Thyroid gland (tissue), 4 donors: ENCODE measurements at regions not wholly inside any gene's neighbourhood (a gene's known extent, or its start where the extent isn't known, plus 50 kb on each side); places are given as distances from the start of the nearest gene placed in this dataset.

Source experiments
- POLR2A ChIP-seq, 2 donors: fragments of 450-650 bp; IDR thresholded peaks; one replicate each; pipeline ENCODE4 v1.6.1; 2017; ENCODE audit warnings: antibody characterized with exemption in 2 of 2, mild to moderate bottlenecking in 2 of 2, moderate library complexity in 1 of 2
- TF ChIP-seq, protein P1 (sequence below), 6 experiments: fragments of 200-600 bp in 3 of 6; fragments of 450-650 bp in 3 of 6; sonication (generic) in 3 of 6; IDR thresholded peaks; one replicate each; pipeline ENCODE4 v1.5.1; 2016 to 2019; ENCODE audit warnings: antibody characterized with exemption in 6 of 6, mild to moderate bottlenecking in 2 of 6, inconsistent platforms in 1 of 6, moderate library complexity in 1 of 6

DNA sequence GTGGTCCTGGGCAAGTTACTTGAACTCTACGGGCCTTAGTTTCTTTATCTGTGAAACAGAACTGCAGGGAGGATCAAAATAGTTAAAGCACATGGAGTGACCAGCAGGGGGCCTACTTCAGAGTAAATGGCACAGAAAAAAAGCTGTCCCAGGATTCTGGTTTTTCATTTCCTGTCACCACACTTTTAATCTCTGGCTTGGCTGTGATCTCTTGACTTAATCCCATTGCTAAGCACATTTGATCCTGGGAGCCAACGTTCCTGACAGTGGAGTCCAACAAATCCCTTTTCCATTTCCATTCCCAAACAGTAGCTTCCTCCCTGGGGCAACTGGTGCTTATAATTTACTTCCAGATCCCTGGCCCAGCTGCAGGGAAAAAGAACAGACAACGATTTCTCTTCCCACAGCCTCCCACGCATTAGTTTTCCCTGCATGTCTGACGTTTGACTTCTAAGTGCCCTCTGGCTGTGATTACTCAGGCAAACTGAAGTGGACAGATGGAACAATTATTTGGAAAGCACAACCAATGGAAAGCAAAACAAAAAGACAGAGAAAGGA, 136.5 kb upstream of the STK32A start:
- TF ChIP-seq POLR2A (IDR thresholded peaks at IDR 0.05): no peak
- TF ChIP-seq, protein P1, sequence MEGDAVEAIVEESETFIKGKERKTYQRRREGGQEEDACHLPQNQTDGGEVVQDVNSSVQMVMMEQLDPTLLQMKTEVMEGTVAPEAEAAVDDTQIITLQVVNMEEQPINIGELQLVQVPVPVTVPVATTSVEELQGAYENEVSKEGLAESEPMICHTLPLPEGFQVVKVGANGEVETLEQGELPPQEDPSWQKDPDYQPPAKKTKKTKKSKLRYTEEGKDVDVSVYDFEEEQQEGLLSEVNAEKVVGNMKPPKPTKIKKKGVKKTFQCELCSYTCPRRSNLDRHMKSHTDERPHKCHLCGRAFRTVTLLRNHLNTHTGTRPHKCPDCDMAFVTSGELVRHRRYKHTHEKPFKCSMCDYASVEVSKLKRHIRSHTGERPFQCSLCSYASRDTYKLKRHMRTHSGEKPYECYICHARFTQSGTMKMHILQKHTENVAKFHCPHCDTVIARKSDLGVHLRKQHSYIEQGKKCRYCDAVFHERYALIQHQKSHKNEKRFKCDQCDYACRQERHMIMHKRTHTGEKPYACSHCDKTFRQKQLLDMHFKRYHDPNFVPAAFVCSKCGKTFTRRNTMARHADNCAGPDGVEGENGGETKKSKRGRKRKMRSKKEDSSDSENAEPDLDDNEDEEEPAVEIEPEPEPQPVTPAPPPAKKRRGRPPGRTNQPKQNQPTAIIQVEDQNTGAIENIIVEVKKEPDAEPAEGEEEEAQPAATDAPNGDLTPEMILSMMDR (IDR thresholded peaks at IDR 0.05): peak in 5 of 6 experiments; percentile 23 to 49 (median 40)
